HL-60 (cell line): ENCODE measurements at regions not wholly inside any gene's neighbourhood (a gene's known extent, or its start where the extent isn't known, plus 50 kb on each side); places are given as distances from the start of the nearest gene placed in this dataset.

ENCODE experiments used
- CTCF ChIP-seq: IDR thresholded peaks from one replicate; pipeline ENCODE4 v1.5.1; 2011; ENCODE audit warnings: low read length, control low read depth, inconsistent platforms; ENCODE audit not compliant: insufficient read depth
- GABPA ChIP-seq: IDR thresholded peaks from 2 replicates; pipeline ENCODE4 v1.6.1; 2012; ENCODE audit warnings: low read depth
- POLR2AphosphoS5 ChIP-seq: IDR thresholded peaks from 2 replicates; pipeline ENCODE4 v1.6.1; 2012; ENCODE audit warnings: low read depth
- REST ChIP-seq: IDR thresholded peaks from 2 replicates; pipeline ENCODE4 v1.6.1; 2012; ENCODE audit warnings: low read depth; ENCODE audit not compliant: insufficient replicate concordance
- SPI1 ChIP-seq: IDR thresholded peaks from 2 replicates; pipeline ENCODE4 v1.6.1; 2012; ENCODE audit warnings: low read depth, mild to moderate bottlenecking, borderline replicate concordance

GRCh38 chr12:34396006-34396860 is 373.9 kb downstream of the ALG10 start:
- TF ChIP-seq GABPA (no peak), CTCF (no peak), POLR2AphosphoS5 (no peak), REST (no peak), SPI1 (no peak)
